ENCODE measurements at regions not wholly inside any gene's neighbourhood (a gene's known extent, or its start where the extent isn't known, plus 50 kb on each side); places are given as distances from the start of the nearest gene placed in this dataset.
"Not testable (repeated sequence)": the region's sequence is repeated elsewhere in the genome, so short reads cannot be mapped to it uniquely, and the experiment has no call there.

DNA sequence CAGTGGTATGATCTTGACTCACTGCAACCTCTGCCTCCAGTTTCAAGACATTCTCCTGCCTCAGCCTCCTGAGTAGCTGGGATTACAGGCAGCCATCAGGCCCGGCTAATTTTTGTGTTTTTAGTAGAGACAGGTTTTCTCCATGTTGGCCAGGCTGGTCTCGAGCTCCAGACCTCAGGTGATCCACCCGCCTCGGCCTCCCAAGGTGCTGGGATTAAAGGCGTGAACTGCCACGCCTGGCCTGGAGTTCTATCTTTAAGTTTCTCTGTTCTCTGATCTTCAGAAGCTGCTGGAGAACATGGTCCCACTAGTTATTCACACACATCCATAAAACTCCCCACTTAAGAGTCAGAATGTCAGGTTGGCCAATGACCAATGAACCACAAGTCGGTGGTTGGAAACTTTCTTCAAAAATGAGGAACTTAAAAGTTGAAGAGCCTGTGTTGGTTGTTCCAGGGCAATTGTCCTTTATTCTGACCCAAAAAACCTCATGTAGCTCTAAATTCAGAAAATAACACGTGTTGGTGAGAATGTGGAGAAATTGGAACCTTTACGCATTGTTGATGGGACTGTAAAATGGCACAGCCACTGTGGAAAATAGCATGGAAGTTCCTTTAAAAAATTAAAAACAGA, 55.9 kb upstream of the PIK3CB start:
- Mint-ChIP-seq H3K36me3 (no peaks in the 10 kb centered on the region), H3K4me3 (no peak overlapping the region), H3K4me1 (no peaks in the 10 kb centered on the region), H3K27ac (no peak overlapping the region), H3K9me3 (no peaks in the 10 kb centered on the region)
- DNase-seq (ENCODE audit: low spot score in 2 of 2) (no peak), ATAC-seq (peak; percentile 53)

DNA sequence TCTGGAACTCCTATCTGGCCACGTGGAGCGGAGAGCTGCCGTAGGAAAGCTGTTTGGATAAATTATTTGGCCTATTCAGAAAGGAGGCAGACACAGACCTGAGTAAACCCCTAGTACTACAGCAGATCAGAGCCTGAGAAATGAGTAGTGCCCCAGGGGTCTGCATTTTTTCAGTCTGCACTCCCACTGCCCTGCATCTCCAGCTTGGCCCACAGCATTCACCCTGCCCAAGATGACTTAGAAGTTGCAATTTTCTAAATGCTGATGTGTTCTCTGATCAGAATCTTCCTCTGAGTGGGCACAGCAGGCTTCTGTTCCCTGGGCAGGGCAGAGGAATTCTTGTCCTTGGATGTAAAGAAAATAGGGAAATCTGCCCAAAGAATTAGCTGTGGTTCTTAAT, 55.1 kb upstream of the PIK3CB start:
- ATAC-seq: no peak
- H3K27ac Mint-ChIP-seq: no peak overlapping the region
- H3K4me3 Mint-ChIP-seq: no peak overlapping the region
- no peaks in the 10 kb centered on the region for H3K36me3 Mint-ChIP-seq
- no peaks in the 10 kb centered on the region for H3K4me1 Mint-ChIP-seq
- DNase-seq (ENCODE audit: low spot score in 2 of 2): no peak
- H3K9me3 Mint-ChIP-seq: no peaks in the 10 kb centered on the region

DNA sequence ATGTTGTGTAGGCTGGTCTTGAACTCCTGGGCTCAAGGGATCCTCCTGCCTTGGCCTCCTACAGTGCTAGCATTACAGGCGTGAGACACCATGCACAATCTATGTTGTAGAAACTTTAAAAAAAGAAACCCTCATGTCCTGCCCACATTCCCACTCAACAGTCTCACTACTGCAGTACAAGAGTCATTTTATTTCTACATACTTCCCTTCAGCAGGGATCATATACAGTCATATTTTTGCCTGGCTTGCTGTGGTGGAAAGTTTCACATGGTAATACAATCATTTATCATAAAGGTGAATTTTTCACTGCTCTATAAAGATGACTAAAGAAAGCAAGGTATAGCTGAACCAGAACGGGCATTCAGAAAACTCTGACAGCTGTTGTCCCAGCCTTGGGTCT, 53.8 kb upstream of the PIK3CB start:
- Mint-ChIP-seq H3K4me1 (no peaks in the 10 kb centered on the region), H3K27ac (no peak overlapping the region), H3K4me3 (no peak overlapping the region), H3K36me3 (no peaks in the 10 kb centered on the region), H3K9me3 (no peaks in the 10 kb centered on the region)
- DNase-seq (ENCODE audit: low spot score in 2 of 2) (no peak), ATAC-seq (peak; percentile 55)

DNA sequence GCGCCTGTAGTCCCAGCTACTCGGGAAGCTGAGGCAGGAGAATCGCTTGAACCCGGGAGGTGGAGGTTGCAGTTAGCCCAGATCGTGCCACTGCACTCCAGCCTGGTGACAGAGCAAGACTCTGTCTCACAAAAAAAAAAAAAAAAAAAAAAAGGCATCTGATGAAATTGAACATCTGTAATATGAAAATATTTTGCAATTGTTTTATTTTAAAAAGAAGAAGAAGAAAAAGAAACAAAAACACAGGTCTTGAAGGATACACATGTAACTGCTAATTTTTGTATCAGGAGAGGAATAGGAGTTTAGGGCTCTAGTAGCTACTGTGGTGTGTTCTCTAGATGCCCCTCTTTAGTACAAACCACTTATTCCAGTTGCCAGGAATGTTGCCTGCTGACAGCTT, 51.4 kb upstream of the PIK3CB start:
- H3K36me3 Mint-ChIP-seq; H3K9me3 Mint-ChIP-seq; DNase-seq (ENCODE audit: low spot score in 2 of 2); H3K4me3 Mint-ChIP-seq; H3K4me1 Mint-ChIP-seq; H3K27ac Mint-ChIP-seq; ATAC-seq: not testable (repeated sequence)
